Inferior parietal cortex (tissue), 1 donor: ENCODE measurements at regions not wholly inside any gene's neighbourhood (a gene's known extent, or its start where the extent isn't known, plus 50 kb on each side); places are given as distances from the start of the nearest gene placed in this dataset.

Experiments
- DNase-seq: peaks from one replicate; pipeline ENCODE4 v3.0.0-alpha.2; 2016; ENCODE audit errors: extremely low spot score

DNA sequence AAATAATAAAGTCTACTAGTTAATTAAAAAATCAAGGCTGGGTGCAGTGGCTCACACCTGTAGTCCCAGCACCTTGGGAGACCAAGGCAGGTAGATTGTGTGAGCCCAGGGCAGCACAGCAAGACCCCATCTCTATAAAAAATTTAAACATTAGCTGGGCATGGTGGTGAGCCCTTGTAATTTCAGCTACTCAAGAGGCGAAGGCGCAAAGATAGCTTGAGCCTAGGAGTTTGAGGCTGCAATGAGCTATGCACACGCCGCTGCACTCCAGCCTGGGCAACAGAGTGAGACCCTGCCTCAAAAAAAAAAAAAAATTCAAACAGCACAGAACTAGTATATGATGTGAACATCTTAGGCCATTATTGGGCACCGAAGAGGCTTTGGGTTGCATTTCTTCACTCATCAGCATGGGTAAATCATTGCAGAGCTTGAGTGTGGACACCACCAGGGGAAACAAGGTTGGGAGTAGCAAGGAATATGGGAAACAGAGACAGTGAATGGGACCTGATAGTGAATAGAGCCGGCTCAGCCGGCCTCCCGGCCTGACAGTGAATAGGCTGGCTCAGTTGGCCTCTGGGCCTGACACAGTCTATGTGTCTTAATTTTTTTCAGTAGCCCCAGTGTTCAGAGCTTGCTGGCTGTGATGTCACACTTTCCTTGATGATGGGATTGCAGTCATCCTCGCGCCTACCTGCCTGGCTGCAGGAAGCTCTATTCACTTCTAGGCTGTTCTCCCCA lies 89.1 kb upstream of the ERRFI1 start:
- DNase-seq = no peak

DNA sequence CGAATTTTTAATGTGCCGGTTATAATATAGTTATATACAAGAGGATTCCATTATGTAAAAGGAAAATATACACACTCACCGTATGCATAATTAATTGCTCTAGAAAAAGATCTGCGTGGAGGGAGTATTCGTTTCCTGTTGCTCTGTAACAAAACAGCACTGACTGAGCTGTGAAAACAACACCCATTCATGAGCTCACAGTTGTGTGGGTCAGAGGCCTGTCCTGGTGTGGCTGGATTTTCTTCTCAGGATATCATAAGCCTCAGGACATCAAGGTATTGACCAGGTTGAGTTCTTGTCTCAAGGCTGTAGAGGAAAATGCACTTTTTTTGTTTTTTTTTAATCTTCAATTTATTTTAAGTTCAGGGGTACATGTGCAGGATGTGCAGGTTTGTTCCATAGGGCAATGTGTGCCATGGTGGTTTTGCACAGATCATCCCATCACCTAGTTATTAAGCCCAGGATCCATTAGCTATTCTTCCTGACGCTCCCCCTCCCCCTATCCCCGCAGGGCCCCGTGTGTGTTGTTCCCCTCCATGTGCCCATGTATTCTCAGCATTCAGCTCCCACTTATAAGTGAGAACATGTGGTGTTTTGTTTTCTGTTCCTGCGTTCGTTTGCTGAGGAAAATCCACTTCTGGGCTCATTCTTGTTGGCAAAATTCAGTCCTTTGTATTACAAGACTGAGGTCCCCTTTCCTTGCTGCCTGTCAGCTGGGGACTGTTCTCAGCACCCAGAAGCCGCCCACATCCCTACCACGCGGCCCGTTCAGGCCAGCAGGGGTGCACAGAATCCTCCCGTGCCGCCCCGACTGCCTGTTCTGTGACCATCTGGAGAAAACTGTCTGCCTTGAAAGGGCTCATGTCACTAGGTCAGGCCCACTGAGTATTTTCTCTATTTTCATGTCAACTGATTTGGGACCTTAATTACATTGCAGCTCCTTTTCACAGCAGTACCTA lies 87.4 kb upstream of the ERRFI1 start:
- no peak for DNase-seq

DNA sequence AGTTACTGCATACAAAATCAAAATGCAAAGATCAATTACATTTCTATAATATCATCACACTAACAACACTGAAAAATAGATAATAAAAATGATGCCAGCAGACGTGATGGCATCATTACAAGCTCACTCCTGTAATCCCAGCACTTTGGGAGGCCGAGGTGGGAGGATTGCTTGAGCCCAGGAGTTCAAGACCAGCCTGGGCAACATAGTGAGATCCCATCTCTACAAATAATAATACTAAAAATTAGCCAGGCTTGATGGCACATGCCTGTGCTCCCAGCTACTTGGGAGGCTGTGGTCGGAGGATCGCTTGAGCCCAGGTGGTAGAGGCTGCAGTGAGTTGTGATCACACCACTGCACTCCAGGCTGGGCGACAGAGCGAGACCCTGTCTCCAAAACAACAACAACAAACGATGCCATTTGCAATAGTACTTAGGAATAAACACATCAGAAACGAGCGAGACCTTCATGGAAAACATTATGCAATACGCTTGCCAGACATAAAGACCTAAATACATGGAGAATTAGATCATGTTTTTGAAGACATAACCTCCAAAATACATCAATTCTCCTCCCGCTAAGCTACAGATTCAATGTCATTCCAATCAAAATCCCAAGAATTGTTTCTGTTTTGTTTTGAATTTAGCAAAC lies 86.6 kb upstream of the ERRFI1 start:
- DNase-seq = no peak

DNA sequence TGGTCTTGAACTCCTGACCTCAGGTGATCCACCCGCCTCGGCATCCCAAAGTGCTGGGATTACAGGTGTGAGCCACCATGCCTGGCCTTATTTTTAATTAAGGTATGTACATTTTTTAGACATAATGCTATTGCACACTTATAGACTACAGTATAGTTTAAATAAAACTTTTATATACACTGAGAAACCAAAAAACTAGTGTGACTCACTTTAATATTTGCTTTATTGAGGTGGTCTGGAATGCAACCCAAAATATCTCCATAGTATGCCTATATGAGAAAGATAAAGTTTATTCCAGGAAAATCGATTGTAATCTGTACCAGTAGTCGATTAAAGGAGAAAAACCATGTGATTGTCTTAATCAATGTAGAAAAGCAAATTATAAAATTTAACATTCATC lies 85.5 kb upstream of the ERRFI1 start:
- no peak for DNase-seq

DNA sequence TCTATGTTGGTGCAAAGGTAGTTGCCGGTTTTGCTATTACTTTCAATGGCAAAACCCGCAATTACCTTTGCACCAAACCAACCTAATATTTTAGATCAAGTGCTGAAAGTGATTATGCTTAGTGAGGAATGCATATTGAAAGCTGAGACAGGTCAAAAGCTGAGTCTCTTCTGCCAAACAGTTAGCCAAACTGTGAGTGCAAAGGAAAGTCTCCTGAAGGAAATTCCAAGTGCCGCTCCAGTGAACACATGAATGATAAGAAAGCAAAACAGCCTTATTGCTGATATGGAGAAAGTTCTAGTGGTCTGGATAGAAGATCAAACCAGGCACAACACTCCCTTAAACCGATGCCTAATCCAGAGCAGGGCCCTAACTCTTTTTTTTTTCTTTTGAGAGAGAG lies 83.1 kb upstream of the ERRFI1 start:
- no peak for DNase-seq

DNA sequence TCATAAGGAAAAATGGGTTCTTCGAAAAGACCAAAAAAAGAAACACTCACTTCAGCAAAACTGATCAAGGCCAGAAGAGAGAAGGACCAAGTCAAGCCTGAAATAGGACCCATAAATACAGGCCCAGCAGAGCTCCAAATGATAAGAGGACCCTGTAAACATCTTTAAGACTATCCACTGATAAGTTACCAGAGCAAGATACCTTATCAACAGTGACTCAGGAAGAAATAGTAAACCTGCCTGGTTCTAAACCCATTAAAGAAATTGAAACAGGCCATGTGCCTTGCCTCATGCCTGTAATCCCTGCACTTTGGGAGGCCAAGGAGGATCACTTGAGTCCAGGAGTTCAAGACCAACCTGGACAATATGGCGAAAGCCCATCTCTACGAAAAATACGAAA lies 81.8 kb upstream of the ERRFI1 start:
- DNase-seq = no peak

DNA sequence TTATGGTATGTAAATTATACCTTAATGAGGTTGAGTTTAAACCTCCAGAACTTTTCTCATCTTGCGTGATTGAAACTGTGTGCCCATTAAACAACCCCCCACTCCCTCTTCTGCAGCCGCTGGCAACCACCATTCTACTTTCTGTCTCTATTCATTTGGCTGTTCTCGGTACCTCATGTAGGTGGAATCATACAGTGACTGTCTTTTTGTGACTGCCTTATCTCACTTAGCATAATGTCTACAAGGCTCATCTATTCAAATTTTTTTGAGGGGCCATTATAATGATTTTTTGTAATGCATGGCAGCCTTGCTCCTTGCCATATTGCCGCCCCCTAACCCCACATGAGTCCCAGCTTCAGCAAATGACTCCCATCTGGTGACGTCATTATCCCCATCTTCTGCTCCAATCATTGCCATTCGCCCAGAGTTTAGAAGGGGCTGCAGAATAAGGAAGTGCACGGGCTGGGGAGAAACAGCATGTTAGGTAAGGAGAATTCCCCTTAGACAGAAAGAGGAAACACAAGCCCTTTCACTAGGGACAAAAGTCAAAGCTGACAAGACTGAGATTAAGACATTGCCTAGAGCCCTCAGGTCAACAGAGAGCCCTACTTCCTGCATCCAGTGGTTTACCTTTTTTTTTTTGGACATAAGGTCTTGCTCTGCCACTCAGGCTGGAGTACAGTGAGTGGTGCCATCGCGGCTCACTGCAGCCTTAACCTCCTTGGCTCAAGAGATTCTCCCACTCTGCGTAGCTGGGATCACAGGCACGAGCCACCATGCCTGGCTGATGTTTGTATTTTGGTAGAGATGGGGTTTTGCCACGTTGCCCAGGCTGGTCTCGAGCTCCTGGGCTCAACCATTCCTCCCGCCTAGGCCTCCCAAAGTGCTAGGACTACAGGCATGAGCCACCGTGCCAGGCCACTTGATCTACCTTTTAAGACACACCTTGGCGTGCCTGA lies 78.4 kb upstream of the ERRFI1 start:
- DNase-seq = no peak

DNA sequence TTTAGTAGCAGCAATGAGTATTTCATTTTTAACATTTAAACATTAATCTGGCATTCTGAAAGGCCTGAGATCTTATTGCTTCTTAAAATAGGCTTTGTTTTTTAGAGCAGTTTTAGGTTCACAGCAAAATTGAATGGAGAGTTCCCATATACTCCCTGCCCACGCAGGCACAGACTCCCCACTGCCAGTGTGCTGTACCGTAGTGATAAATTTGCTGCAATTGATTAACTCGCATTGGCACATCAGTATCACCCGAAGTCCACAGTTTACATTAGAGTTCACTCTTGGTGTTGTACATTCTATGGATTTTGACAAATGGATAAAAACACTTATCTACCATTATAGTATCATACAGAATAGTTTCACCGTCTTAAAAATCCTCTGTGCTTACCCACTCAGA lies 71.8 kb upstream of the ERRFI1 start:
- no peak for DNase-seq

DNA sequence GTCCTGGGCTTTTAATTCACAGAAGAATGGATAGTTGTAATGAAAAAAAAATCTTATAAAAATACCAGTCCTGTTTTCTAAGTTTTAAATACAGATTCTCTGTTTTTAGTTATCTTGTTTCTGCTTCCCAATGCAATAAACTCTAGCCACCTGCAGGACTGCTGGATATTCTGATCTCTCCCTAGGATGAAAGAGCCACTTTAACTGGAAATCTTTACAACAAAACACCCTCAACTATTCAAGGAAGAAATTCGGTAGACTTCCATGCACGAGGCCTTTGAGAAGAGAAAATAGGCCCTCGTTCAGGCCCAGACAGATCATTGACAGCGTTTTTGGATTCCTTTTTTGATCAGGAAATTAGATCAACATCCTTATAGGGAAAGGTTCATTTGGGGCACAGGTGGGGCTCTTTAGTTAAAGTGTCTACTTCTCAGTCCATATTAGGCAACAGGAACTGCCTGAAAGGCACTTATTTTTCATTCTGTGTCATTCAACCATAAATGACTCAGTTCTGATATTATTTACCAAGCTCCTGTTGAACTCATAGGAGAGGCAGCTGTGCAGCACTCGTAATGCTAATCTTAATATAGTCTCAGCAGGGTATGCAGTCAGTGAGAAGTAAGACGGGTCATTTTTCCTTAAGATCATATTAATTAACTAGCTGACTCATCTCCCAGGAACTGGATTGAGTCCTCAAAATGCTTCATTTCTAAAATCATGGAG lies 71.1 kb upstream of the ERRFI1 start:
- DNase-seq = no peak

DNA sequence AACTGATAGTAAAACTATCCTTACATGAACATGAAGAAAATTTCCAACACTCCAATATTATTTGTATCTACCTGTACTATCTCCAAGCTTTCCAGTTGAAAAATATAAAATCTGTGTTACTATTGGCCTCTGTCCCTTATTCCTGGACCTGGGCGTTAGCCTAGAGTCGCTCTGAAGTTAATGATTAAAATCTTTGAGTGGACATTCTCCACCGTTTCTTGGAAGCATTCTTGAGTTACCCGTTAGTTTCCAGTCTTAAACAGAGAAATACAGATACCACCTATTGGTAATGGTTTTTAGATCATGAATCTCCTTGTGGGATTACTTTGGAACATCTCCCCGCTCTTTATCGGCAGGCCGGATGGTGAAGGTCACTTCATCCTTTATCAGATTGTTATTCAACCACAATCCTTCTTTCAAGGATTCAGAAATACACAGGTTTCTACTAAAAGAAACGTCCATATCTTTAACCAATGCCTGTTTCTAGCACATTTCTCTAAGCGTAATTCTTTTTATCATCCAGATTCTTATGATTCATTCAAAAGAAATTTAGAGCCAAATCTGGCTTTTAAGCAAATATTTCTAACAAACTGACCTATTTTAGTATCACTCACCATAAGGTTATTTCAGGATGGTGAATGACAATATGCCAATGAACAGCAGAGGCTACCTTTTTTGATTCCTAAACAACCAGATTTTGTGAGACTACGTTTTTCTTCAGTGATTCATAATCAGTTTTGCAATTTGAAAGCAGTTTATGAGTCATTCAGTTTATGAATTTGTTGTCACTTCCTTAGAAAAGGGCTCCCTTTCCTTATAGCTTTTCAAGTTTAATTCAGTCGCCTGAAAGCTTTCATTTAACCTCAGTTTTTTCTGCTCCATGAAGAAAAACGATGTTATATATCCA lies 70.2 kb upstream of the ERRFI1 start:
- no peak for DNase-seq

DNA sequence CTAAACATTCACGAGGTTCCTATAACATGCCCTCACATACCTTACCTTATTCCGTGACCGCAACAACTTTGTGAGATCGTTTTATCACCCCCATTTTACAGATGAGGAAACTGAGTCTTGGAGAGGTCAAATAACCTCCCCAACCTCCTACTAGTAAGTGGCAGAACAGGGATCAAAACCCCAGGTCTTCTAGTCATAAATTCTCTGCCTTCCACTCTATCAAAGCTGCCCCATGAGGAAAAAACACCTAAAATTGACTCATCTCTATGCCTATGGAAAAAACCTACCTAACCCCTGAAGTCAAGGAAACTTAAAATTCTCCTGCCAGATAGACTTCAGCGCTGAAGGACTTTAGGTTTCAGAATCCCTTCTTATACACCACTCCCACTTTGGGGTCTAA lies 69.5 kb upstream of the ERRFI1 start:
- no peak for DNase-seq

DNA sequence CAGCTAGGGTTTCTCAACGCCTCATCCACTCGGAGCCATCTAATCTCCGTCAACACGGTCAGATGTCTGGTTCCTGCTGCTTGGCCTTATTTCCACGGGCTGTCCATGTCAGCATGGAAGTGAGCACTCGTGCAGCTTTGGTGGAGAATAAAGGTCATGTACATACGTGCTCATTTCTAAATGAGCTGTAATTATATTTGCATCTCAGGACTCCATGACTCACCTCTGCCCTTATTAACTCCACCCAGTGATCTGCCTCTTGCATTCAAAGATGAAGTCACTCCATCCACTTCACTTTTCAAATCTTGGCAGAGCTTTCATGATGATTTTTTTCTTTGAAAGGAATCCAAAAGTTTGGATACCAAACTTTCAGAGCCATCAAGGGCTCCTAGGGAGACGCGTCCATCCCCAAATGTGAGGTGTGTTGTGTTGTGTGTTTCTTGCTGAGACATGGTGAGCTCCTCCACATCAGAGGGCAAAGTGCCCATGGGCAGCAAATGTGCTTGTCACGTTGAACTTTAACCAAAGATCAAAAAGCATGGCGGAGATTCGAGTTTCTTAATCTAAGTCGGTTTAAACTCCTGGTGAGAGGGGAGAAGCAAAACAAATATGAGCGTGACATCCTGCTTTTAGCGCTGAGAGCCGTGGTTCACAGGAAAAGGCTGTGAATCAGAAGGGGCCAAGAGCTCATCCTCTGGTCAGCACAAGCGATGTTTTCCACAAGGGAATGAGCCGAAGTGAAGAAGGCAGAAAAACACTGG lies 68.6 kb upstream of the ERRFI1 start:
- no peak for DNase-seq

DNA sequence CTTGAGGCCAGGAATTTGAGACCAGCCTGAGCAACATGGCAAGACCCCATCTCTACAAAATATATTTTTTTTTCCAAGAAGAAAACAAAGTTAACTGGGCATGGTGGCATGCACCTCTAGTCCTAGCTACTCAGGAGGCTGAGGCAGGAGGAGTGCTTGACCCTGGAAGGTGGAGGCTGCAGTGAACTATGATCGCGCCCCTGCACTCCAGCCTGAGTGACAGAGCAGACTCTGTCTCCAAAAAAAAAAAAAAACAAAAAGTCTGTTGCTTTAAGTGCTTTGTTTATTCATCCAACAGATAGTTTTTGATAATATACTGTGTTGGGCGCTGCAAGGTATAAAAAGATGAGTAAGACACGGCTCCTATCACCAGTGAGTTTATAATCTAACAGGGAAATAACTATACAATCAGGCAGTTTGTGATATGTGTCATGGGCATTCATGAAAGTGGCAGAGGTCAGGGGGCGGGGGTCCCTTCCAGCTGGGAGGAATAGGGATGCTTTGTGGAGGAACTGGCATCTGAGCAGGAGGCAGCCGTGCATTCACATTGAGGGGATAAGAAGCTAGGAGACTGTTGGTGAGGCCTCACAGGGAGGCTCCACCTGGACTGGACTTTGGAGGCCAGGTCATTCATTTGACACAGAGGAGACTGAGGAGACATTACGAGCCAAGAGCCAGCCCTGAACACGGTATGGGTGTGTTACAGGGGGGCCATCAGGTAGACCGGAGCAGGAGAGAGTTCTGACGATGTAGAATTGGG lies 67.3 kb upstream of the ERRFI1 start:
- DNase-seq = no peak

DNA sequence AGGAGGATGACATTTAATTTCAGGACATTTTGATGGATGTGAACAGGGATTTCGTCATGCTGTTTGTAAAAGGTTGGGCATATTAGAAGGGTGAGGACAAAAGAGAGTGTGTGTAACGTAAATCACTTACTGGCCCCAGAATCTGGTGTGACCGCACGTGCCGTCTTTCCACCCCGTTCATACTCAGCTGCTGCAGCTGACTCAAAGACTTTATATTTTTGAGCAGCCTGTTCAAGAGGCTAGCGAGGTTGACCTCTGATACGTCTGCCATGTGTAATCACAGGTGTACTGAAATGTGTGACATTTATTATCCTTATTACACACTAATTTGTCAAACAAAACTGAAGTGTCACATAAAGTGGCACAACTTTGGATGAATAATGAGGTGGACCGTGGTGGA lies 66.5 kb upstream of the ERRFI1 start:
- DNase-seq = no peak

DNA sequence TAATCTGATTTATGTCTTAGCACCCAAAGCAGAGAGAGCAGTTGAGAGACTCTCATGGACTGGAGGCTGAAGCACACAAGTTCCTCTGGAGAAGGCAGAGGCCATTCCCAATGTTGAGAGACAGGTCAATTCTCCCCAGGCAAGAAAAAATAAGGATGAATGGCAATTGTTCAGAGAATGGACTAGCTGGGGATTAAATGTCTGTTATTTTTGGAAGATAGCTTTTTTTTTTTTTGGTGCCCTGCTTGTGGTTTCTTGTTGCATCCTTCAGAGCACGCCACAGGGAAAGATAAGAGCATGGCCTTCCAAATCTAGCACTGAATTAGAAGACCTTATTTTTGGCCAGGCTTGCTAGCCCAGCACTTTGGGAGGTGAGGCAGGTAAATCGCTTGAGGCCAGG lies 65.6 kb upstream of the ERRFI1 start:
- DNase-seq = no peak

DNA sequence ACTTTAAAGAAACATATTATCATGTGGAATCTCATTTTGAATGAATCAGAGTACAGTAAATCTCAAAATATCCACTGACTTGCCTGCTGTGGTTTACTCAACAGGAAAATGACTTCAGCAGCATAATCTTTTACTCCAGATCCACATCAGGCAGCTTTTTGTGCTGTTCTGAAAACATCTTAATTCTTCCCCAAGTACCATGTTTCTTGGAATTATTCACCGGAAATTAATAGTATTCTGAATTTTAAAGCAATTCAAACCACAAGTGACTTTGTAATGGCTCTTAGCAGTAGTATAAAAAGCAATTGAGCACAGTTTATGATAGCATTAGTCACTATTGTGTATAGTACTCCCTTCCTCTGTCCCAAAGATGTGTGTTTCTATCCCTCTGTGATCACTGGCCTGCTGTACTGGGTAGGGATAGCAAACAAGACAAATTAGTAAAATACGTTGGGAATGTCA lies 64.2 kb upstream of the ERRFI1 start:
- DNase-seq = no peak

DNA sequence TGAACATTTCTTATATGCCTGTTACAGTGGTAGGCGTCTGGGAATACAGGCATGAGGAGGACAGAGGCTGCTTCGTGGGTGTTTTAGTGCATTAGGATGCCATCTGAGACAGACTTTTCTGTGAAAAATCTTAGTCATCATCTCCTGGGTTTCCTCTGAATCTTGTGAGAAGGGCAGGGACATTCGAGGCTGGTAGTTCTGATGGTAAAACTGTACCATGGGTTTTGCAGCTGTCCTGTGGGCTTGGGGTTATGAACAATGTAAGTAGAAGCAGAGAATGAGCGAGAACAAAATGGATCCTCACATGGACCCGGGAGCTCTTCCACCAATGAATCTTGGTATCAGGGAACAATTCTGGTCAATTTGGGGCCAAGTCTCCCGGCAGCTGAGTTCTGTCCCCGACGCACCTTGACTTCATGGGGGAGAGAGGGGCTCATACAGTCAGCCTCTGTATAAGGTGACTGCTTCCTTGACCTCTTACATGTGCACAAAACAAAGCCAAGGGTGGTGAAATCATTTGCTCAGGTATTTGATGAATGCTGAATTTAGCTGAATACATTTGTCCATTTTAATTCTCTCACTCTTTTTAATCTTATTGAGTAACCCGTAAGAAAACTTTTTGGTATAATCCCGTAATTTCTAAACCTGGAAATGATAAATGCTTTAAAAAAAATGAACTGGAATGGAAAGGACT lies 63.6 kb upstream of the ERRFI1 start:
- no peak for DNase-seq
